ENCODE measurements at regions not wholly inside any gene's neighbourhood (a gene's known extent, or its start where the extent isn't known, plus 50 kb on each side); places are given as distances from the start of the nearest gene placed in this dataset.
"Not testable (repeated sequence)": the region's sequence is repeated elsewhere in the genome, so short reads cannot be mapped to it uniquely, and the experiment has no call there.

DNA sequence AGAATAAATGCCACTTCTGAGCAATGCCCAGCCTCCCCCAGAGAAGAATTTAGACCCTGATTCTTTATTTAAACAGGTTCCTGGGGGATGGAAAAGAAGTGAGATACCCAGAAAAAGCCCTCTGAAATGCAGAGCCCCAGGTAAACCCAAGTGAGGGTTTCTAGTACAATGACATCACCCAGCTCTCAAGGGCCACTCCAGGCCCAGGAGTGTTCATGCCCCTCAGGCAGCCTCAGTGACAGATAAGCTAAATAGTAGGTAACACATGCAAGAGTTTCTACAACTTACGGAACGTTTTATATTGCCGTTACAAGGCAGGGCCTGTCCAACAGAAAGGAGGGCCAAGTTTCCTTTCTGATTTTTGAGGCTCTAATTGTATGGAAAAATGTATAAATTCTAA, 683.7 kb upstream of the SALL1 start:
- no peak overlapping the region for H3K4me3 ChIP-seq (ENCODE audit: low read depth, low read length, poor library complexity, severe bottlenecking)
- no peak overlapping the region for H3K4me2 ChIP-seq (ENCODE audit: low read length)
- no peaks in the 10 kb centered on the region for H4K20me1 ChIP-seq (ENCODE audit: insufficient read depth, low read length)
- POLR2A ChIA-PET = no interaction called here
- no peak overlapping the region for H2AFZ ChIP-seq (ENCODE audit: low read length)
- intact Hi-C loops (cut with micrococcal nuclease; ENCODE audit: unreplicated experiment) = no loop called here
- H3K9me2 ChIP-seq (ENCODE audit: insufficient read depth, low read length) = no peaks in the 10 kb centered on the region
- no TSS peak for BruUV-seq (replicated peaks)
- no peak for TF ChIP-seq EZH2phosphoT487 (IDR thresholded peaks at IDR 0.05; ENCODE audit: borderline replicate concordance, low read depth, low read length)
- TF ChIP-seq, protein P1, sequence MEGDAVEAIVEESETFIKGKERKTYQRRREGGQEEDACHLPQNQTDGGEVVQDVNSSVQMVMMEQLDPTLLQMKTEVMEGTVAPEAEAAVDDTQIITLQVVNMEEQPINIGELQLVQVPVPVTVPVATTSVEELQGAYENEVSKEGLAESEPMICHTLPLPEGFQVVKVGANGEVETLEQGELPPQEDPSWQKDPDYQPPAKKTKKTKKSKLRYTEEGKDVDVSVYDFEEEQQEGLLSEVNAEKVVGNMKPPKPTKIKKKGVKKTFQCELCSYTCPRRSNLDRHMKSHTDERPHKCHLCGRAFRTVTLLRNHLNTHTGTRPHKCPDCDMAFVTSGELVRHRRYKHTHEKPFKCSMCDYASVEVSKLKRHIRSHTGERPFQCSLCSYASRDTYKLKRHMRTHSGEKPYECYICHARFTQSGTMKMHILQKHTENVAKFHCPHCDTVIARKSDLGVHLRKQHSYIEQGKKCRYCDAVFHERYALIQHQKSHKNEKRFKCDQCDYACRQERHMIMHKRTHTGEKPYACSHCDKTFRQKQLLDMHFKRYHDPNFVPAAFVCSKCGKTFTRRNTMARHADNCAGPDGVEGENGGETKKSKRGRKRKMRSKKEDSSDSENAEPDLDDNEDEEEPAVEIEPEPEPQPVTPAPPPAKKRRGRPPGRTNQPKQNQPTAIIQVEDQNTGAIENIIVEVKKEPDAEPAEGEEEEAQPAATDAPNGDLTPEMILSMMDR (conservative IDR thresholded peaks at IDR 0.05; ENCODE audit: low read length) = no peak
- CTCF ChIA-PET (ENCODE audit: unreplicated experiment) = no interaction called here
- no peak for DNase-seq (ENCODE audit: low spot score)
- H3K36me3 ChIP-seq (ENCODE audit: insufficient read depth, low read length) = no peaks in the 10 kb centered on the region
- no peak overlapping the region for H3K27ac ChIP-seq (ENCODE audit: low read depth, low read length, poor library complexity, severe bottlenecking)
- no peaks in the 10 kb centered on the region for H3K79me2 ChIP-seq (ENCODE audit: insufficient read depth, low read depth, low read length)
- H3K9me3 ChIP-seq (ENCODE audit: low read length) = no peaks in the 10 kb centered on the region
- no peaks in the 10 kb centered on the region for H3K4me1 ChIP-seq (ENCODE audit: insufficient read depth, low read length, poor library complexity, severe bottlenecking)

DNA sequence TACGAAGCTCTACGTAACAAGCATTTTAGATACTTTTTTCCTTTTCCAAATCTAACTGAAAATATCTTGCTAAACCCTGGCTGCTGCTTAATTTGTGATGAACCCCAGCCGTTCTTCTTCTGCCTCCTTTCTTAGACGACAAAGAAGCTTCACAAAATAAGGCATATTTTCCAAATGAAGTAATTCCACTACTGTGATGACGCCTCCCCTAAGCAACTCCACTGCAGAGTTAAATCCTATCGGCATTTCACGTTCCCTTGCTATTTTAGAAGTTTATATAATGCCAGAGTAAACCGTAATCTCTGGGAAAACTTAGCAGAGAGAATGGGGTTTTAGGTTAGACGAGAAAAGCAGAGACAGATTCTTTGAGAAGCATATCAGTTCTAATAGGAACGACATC, 683.1 kb upstream of the SALL1 start:
- no peak overlapping the region for H3K27ac ChIP-seq (ENCODE audit: low read depth, low read length, poor library complexity, severe bottlenecking)
- H2AFZ ChIP-seq (ENCODE audit: low read length) = no peak overlapping the region
- no peaks in the 10 kb centered on the region for H3K9me3 ChIP-seq (ENCODE audit: low read length)
- ChIA-PET CTCF (ENCODE audit: unreplicated experiment) (no interaction called here), POLR2A (no interaction called here)
- no peak overlapping the region for H3K4me2 ChIP-seq (ENCODE audit: low read length)
- H3K4me3 ChIP-seq (ENCODE audit: low read depth, low read length, poor library complexity, severe bottlenecking) = no peak overlapping the region
- BruUV-seq (replicated peaks) = no TSS peak
- no peaks in the 10 kb centered on the region for H3K4me1 ChIP-seq (ENCODE audit: insufficient read depth, low read length, poor library complexity, severe bottlenecking)
- TF ChIP-seq, protein P1 (conservative IDR thresholded peaks at IDR 0.05; ENCODE audit: low read length) = no peak
- TF ChIP-seq EZH2phosphoT487 (IDR thresholded peaks at IDR 0.05; ENCODE audit: borderline replicate concordance, low read depth, low read length) = no peak
- intact Hi-C loops (cut with micrococcal nuclease; ENCODE audit: unreplicated experiment) = no loop called here
- no peaks in the 10 kb centered on the region for H3K79me2 ChIP-seq (ENCODE audit: insufficient read depth, low read depth, low read length)
- no peaks in the 10 kb centered on the region for H3K9me2 ChIP-seq (ENCODE audit: insufficient read depth, low read length)
- H3K36me3 ChIP-seq (ENCODE audit: insufficient read depth, low read length) = no peaks in the 10 kb centered on the region
- no peak for DNase-seq (ENCODE audit: low spot score)
- no peaks in the 10 kb centered on the region for H4K20me1 ChIP-seq (ENCODE audit: insufficient read depth, low read length)

DNA sequence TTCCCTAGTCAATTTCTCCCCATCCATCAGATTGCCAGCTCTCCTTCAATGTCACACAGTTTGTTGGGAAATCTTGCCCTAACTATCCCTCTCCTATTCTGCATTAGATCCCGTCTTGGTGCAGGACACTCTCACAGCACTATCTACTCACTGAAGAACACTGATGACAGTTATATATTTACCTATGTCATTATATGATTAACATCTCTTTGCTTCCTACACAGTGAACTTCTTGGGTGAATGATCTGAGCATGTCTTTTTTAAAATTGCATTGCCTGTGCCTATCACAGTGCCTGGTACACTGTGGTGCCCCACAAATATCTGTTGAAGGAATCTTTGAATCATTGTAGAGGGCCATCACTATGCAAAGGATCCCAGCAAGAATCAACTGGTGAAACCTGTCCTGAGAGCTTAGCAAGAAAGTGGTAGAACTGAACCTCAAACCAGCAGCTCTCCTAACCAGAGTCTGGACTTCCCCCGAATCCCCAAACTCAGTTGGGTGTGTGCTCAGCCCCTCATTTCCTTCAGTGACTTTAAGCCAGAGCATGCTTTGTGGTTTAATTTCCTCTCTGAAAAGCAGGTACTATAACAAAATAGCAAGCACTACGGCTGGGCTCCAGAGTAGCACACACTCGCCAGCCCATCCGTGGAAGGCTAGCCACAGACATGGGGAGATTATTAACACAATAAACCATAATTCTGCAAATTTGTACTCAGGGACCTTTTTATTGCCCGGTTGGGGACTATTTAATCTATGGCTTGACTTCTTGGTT, 680.7 kb upstream of the SALL1 start:
- Histone ChIP-seq H3K9me2 (ENCODE audit: insufficient read depth, low read length) (no peaks in the 10 kb centered on the region), H3K27ac (ENCODE audit: low read depth, low read length, poor library complexity, severe bottlenecking) (no peak overlapping the region), H3K79me2 (ENCODE audit: insufficient read depth, low read depth, low read length) (no peaks in the 10 kb centered on the region), H3K9me3 (ENCODE audit: low read length) (no peaks in the 10 kb centered on the region), H2AFZ (ENCODE audit: low read length) (no peak overlapping the region), H4K20me1 (ENCODE audit: insufficient read depth, low read length) (no peaks in the 10 kb centered on the region), H3K4me2 (ENCODE audit: low read length) (no peak overlapping the region), H3K4me3 (ENCODE audit: low read depth, low read length, poor library complexity, severe bottlenecking) (no peak overlapping the region), H3K4me1 (ENCODE audit: insufficient read depth, low read length, poor library complexity, severe bottlenecking) (no peaks in the 10 kb centered on the region), H3K36me3 (ENCODE audit: insufficient read depth, low read length) (no peaks in the 10 kb centered on the region)
- intact Hi-C loops (cut with micrococcal nuclease; ENCODE audit: unreplicated experiment) = no loop called here
- TF ChIP-seq EZH2phosphoT487 (IDR thresholded peaks at IDR 0.05; ENCODE audit: borderline replicate concordance, low read depth, low read length) = no peak
- TF ChIP-seq, protein P1 (conservative IDR thresholded peaks at IDR 0.05; ENCODE audit: low read length) = no peak
- BruUV-seq (replicated peaks) = no TSS peak
- DNase-seq (ENCODE audit: low spot score) = no peak
- CTCF ChIA-PET (ENCODE audit: unreplicated experiment) = no interaction called here
- POLR2A ChIA-PET = no interaction called here

- H3K79me2 ChIP-seq (ENCODE audit: insufficient read depth, low read depth, low read length); H3K4me3 ChIP-seq (ENCODE audit: low read depth, low read length, poor library complexity, severe bottlenecking); H3K27ac ChIP-seq (ENCODE audit: low read depth, low read length, poor library complexity, severe bottlenecking); H4K20me1 ChIP-seq (ENCODE audit: insufficient read depth, low read length); H3K4me2 ChIP-seq (ENCODE audit: low read length); H3K36me3 ChIP-seq (ENCODE audit: insufficient read depth, low read length); POLR2A ChIA-PET; BruUV-seq (replicated peaks); H3K4me1 ChIP-seq (ENCODE audit: insufficient read depth, low read length, poor library complexity, severe bottlenecking); intact Hi-C loops (cut with micrococcal nuclease; ENCODE audit: unreplicated experiment); DNase-seq (ENCODE audit: low spot score); H3K9me2 ChIP-seq (ENCODE audit: insufficient read depth, low read length); H2AFZ ChIP-seq (ENCODE audit: low read length); H3K9me3 ChIP-seq (ENCODE audit: low read length); CTCF ChIA-PET (ENCODE audit: unreplicated experiment): not testable (repeated sequence)
Observed at GRCh38 chr16:51831034-51831433, 680.0 kb upstream of the SALL1 start.

All from OCI-LY7 (cell line).